HepG2 (cell line): ENCODE measurements at regions not wholly inside any gene's neighbourhood (a gene's known extent, or its start where the extent isn't known, plus 50 kb on each side); places are given as distances from the start of the nearest gene placed in this dataset.

Experiments
- ATAC-seq: fragments of 200-7000 bp; cut with Tn5 transposase; 3 replicates; pipeline ENCODE4 v1.9.1; 2020; ENCODE audit warnings: mild to moderate bottlenecking, moderate library complexity
- BruUV-seq: library from RNA; stranded (reverse); fragments of 400-500 nt; replicated peaks from 2 replicates; lab custom pipeline; 2021; lab: Mats Ljungman, UMichigan
- CTCF ChIA-PET: fragments of 300-600 bp; formaldehyde crosslinking; extraction: SDS; loops from one replicate; lab custom pipeline; 2021; ENCODE audit warnings: low total read pairs, inconsistent platforms, low intra/inter-chr PET ratio; lab: Yijun Ruan, JAX
- POLR2A ChIA-PET: fragments of 350-600 bp; sonication (Branson Sonifier 250); formaldehyde crosslinking; loops from one replicate; lab custom pipeline; 2020; ENCODE audit warnings: antibody characterized with exemption, inconsistent platforms; lab: Yijun Ruan, JAX
- DNase-seq: peaks from one replicate; pipeline ENCODE4 v3.0.0-alpha.2; 2015; ENCODE audit warnings: low spot score
- FAIRE-seq: peaks from 3 replicates; lab custom pipeline; 2011; peaks lifted over from hg19 to GRCh38; lab: Jason Lieb, UNC
- H2AFZ ChIP-seq: one replicate; pipeline ENCODE4 v1.6.1; 2011; ENCODE audit warnings: low read length, inconsistent platforms
- H3K27ac ChIP-seq: fragments of 300-600 bp; 3 replicates; pipeline ENCODE4 v1.8.0; 2011; ENCODE audit warnings: mixed run types, mild to moderate bottlenecking, mixed read lengths, low read length, inconsistent platforms; ENCODE audit not compliant: insufficient read depth; ENCODE audit errors: extremely low read length
- H3K27me3 ChIP-seq, 2 experiments: fragments of 200-600 bp in 1 of 2; 2 replicates in 1 of 2; 3 replicates in 1 of 2; pipeline versions ENCODE4 v1.6.0 to v1.8.0; 2011; ENCODE audit warnings: low read length in 2 of 2, mild to moderate bottlenecking in 2 of 2, moderate library complexity in 2 of 2, inconsistent platforms in 1 of 2; ENCODE audit not compliant: insufficient read depth in 2 of 2, control insufficient read depth in 1 of 2
- H3K36me3 ChIP-seq, 2 experiments: fragments of 200-600 bp in 1 of 2; replicated peaks in 1 of 2; 2 replicates in 1 of 2; 3 replicates in 1 of 2; pipeline versions ENCODE4 v1.5.1 to v1.8.0; 2011; ENCODE audit warnings: low read length in 2 of 2, inconsistent platforms in 1 of 2; ENCODE audit not compliant: insufficient read depth in 2 of 2, control insufficient read depth in 1 of 2
- H3K4me1 ChIP-seq: 2 replicates; pipeline ENCODE4 v1.5.1; 2012; ENCODE audit warnings: low read length, inconsistent platforms; ENCODE audit not compliant: insufficient read depth
- H3K4me2 ChIP-seq: 2 replicates; pipeline ENCODE4 v1.6.0; 2011; ENCODE audit warnings: low read depth, low read length, inconsistent platforms
- H3K4me3 ChIP-seq, 3 experiments: fragments of 200-600 bp in 1 of 3; sonication (generic), shearing (Covaris generic) in 1 of 3; replicated peaks in 1 of 3; 2 replicates each; pipeline ENCODE4 v1.5.1; 2011 to 2016; ENCODE audit warnings: low read length in 3 of 3, inconsistent platforms in 2 of 3, low read depth in 2 of 3, mild to moderate bottlenecking in 2 of 3, control low read depth in 1 of 3, mixed read lengths in 1 of 3; ENCODE audit not compliant: insufficient read depth in 1 of 3
- H3K79me2 ChIP-seq: one replicate; pipeline ENCODE4 v1.6.1; 2011; ENCODE audit warnings: low read length, inconsistent platforms; ENCODE audit not compliant: insufficient read depth
- H3K9ac ChIP-seq: 2 replicates; pipeline ENCODE4 v1.6.0; 2011; ENCODE audit warnings: mild to moderate bottlenecking, low read depth, low read length, inconsistent platforms; ENCODE audit not compliant: insufficient read depth
- H3K9me3 ChIP-seq: 2 replicates; pipeline ENCODE4 v1.5.1; 2012; ENCODE audit warnings: mild to moderate bottlenecking, low read length
- H4K20me1 ChIP-seq: 2 replicates; pipeline ENCODE4 v1.6.0; 2011; ENCODE audit warnings: inconsistent platforms, mild to moderate bottlenecking, low read length, moderate library complexity; ENCODE audit not compliant: insufficient read depth
- CSRNP1 ChIP-seq: sonication (generic); formaldehyde crosslinking; IDR thresholded peaks from 2 replicates; pipeline ENCODE4 v1.8.1; 2023; ENCODE audit warnings: mild to moderate bottlenecking, missing genetic modification reagents
- FOXJ3 ChIP-seq: sonication (generic); formaldehyde crosslinking; IDR thresholded peaks from 2 replicates; pipeline ENCODE4 v1.4.0; 2020; ENCODE audit warnings: missing genetic modification reagents, mild to moderate bottlenecking, borderline replicate concordance
- KLF16 ChIP-seq, 2 experiments: sonication (generic) in 1 of 2; formaldehyde crosslinking in 1 of 2; IDR thresholded peaks; 2 replicates each; pipeline versions ENCODE4 v1.6.1 to v1.8.0; 2016 to 2023; ENCODE audit warnings: missing genetic modification reagents in 2 of 2, missing compliant biosample characterization in 1 of 2
- MAFF ChIP-seq: IDR thresholded peaks from 2 replicates; pipeline ENCODE4 v1.6.1; 2011; ENCODE audit warnings: low read depth, low read length, improper control_type of control experiment
- MAFK ChIP-seq, 2 experiments: IDR thresholded peaks in 1 of 2; conservative IDR thresholded peaks in 1 of 2; 2 replicates each; pipeline ENCODE4 v1.6.1; 2011; ENCODE audit warnings: improper control_type of control experiment in 2 of 2, low read length in 2 of 2
- NFIB ChIP-seq: sonication (generic); formaldehyde crosslinking; IDR thresholded peaks from 2 replicates; pipeline ENCODE4 v1.9.0; 2021; ENCODE audit warnings: missing genetic modification reagents, mild to moderate bottlenecking, borderline replicate concordance
- ZBTB33 ChIP-seq: sonication (generic); formaldehyde crosslinking; IDR thresholded peaks from 2 replicates; pipeline ENCODE4 v1.4.0; 2020; ENCODE audit warnings: missing genetic modification reagents
- ZBTB4 ChIP-seq: sonication (generic); formaldehyde crosslinking; IDR thresholded peaks from 2 replicates; pipeline ENCODE4 v1.4.0; 2020; ENCODE audit warnings: missing genetic modification reagents, mild to moderate bottlenecking, borderline replicate concordance
- WGBS: methylation state at CpG from one replicate; pipeline ENCODE4 v1.1.6; 2017; ENCODE audit warnings: low lambda C conversion rate; 5-methylcytosine and 5-hydroxymethylcytosine counted together
- in situ Hi-C: cut with HindIII; loops from 2 replicates; pipeline ENCODE4 v1.10.0; 2017; ENCODE audit warnings: low pct_unique_long_range_greater_than_20kb; ENCODE audit not compliant: extremely low pct_ligation_motif_present
- intact Hi-C: fragments of 100-400 bp; cut with micrococcal nuclease; formaldehyde crosslinking; loops from one replicate; pipeline ENCODE4 v1.10.0; 2022; ENCODE audit not compliant: unreplicated experiment
- TF ChIP-seq, protein P1 (sequence below): sonication (generic); formaldehyde crosslinking; IDR thresholded peaks from 2 replicates; pipeline ENCODE4 v1.8.1; 2023; ENCODE audit warnings: mild to moderate bottlenecking, missing genetic modification reagents

DNA sequence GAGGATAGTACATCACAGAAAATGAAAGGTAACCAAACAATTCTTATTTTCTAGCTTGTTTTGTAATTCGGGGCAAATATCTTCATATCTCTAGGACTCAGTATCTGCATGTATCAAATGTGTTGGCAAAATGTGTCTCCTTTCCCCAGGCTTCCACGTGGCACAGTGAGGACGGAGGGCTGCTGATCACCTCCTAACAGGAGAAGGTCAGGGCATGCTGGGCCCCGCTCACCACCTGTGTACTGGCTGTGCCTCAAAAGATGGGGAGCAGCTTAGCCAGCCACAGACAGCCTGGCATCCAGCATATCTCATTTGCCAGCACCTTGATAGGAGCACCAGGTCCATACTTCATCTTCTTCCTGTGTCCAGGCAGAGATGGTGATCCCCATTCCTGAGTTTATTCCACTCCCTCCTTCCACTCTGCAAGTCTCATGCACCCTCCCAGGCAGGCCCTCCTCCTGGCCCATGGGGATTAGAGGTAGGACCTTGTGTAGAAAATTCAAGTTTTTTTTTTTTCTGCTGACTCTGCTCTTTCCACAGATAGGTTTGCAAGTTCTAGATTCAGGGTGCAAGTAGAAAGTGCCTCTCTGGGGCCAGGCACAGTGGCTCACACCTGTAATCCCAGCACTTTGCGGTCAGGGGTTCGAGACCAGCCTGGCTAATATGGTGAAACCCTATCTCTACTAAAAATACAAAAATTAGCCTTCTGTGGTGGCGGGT lies 1639.0 kb upstream of the SLC10A2 start:
- Histone ChIP-seq H3K4me3 (no peak overlapping the region), H3K9me3 (peaks cover 64% of the 10 kb centered on the region)
- no peak for ATAC-seq

More for the DNA sequence above, 1639.0 kb upstream of the SLC10A2 start:
- no TSS peak for BruUV-seq
- H3K79me2 ChIP-seq, result no peaks in the 10 kb centered on the region
- in situ Hi-C loops (no loop called here), intact Hi-C loops (no loop called here)
- DNase-seq (no peak), FAIRE-seq (no peak)
- H3K36me3 ChIP-seq, result no peaks in the 10 kb centered on the region
- POLR2A ChIA-PET, result no interaction called here
- CTCF ChIA-PET, result no interaction called here
- no peak for TF ChIP-seq CSRNP1 (CRISPR knock-in tag)
- TF ChIP-seq, protein P1, sequence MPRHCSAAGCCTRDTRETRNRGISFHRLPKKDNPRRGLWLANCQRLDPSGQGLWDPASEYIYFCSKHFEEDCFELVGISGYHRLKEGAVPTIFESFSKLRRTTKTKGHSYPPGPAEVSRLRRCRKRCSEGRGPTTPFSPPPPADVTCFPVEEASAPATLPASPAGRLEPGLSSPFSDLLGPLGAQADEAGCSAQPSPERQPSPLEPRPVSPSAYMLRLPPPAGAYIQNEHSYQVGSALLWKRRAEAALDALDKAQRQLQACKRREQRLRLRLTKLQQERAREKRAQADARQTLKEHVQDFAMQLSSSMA (CRISPR knock-in tag), result no peak
- TF ChIP-seq KLF16 (CRISPR knock-in tag; IDR thresholded peaks at IDR 0.05), result no peak
- TF ChIP-seq FOXJ3 (CRISPR knock-in tag), result no peak
- peak; percentile 75 to 94 for TF ChIP-seq MAFK (conservative IDR thresholded peaks at IDR 0.05 in 1 of 2, IDR thresholded peaks at IDR 0.05 in 1 of 2; ENCODE audit: low read length in 2 of 2)
- no peak for TF ChIP-seq ZBTB33 (CRISPR knock-in tag)
- TF ChIP-seq NFIB (CRISPR knock-in tag), result no peak
- TF ChIP-seq ZBTB4 (CRISPR knock-in tag), result no peak
- peak; percentile 87 for TF ChIP-seq MAFF
- no peak overlapping the region for H3K9ac ChIP-seq
- H3K27me3 ChIP-seq, result no peaks in the 10 kb centered on the region
- H3K27ac ChIP-seq, result no peak overlapping the region
- 3% methylated on average over 7 of the region's 7 CpGs for WGBS
- no peaks in the 10 kb centered on the region for H3K4me1 ChIP-seq
- H2AFZ ChIP-seq, result no peak overlapping the region
- H3K4me2 ChIP-seq, result no peak overlapping the region
- H4K20me1 ChIP-seq, result no peaks in the 10 kb centered on the region
